GM23338 (cell line): ENCODE measurements at regions not wholly inside any gene's neighbourhood (a gene's known extent, or its start where the extent isn't known, plus 50 kb on each side); places are given as distances from the start of the nearest gene placed in this dataset.
A peak's percentile ranks its signal among the peaks of the same experiment; 100 is the strongest.

Experiments used
- ATAC-seq: fragments of 200-7000 bp; cut with Tn5 transposase; 3 replicates; pipeline ENCODE4 v1.9.1; 2020
- DNase-seq: peaks from one replicate; pipeline ENCODE4 v3.0.0-alpha.2; 2015; ENCODE audit warnings: low spot score
- H2AFZ ChIP-seq: fragments of 200-600 bp; sonication (generic); 2 replicates; pipeline ENCODE4 v1.8.0; 2016; ENCODE audit warnings: antibody characterized with exemption, mild to moderate bottlenecking, moderate library complexity
- H3F3A ChIP-seq: fragments of 200-600 bp; sonication (generic); replicated peaks from 2 replicates; pipeline ENCODE4 v1.8.0; 2017; ENCODE audit warnings: antibody characterized with exemption, mixed run types, low read depth
- H3K27ac ChIP-seq: fragments of 200-600 bp; sonication (generic); 2 replicates; pipeline ENCODE4 v1.6.1; 2016; ENCODE audit warnings: low read depth
- H3K27me3 ChIP-seq: fragments of 200-600 bp; sonication (generic); 2 replicates; pipeline ENCODE4 v1.8.0; 2016; ENCODE audit warnings: mild to moderate bottlenecking, mixed run types, moderate library complexity; ENCODE audit not compliant: insufficient read depth
- H3K36me3 ChIP-seq: fragments of 200-600 bp; sonication (generic); 2 replicates; pipeline ENCODE4 v1.8.0; 2016; ENCODE audit warnings: mild to moderate bottlenecking; ENCODE audit not compliant: insufficient read depth
- H3K4me1 ChIP-seq: fragments of 200-600 bp; sonication (generic); 2 replicates; pipeline ENCODE4 v1.8.0; 2016; ENCODE audit warnings: mild to moderate bottlenecking, moderate library complexity; ENCODE audit not compliant: insufficient read depth
- H3K4me2 ChIP-seq: fragments of 200-600 bp; sonication (generic); 2 replicates; pipeline ENCODE4 v1.7.1; 2017; ENCODE audit warnings: mixed run types
- H3K4me3 ChIP-seq: fragments of 200-600 bp; sonication (generic); 2 replicates; pipeline ENCODE4 v1.6.1; 2016; ENCODE audit warnings: mixed run types
- H3K79me2 ChIP-seq: fragments of 200-600 bp; sonication (generic); replicated peaks from 2 replicates; pipeline ENCODE4 v1.8.0; 2017; ENCODE audit warnings: mild to moderate bottlenecking; ENCODE audit not compliant: insufficient read depth
- H3K9me2 ChIP-seq: fragments of 200-600 bp; sonication (generic); 2 replicates; pipeline ENCODE4 v1.8.0; 2017; ENCODE audit not compliant: insufficient read depth
- H4K20me1 ChIP-seq: fragments of 200-600 bp; sonication (generic); replicated peaks from 2 replicates; pipeline ENCODE4 v1.8.0; 2017; ENCODE audit warnings: mild to moderate bottlenecking; ENCODE audit not compliant: insufficient read depth
- H3K27ac Mint-ChIP-seq: 2 replicates; pipeline ENCODE4 v1.8.0; 2020; ENCODE audit warnings: inconsistent platforms, mild to moderate bottlenecking, moderate library complexity, mixed read lengths
- H3K27me3 Mint-ChIP-seq: 3 replicates; pipeline ENCODE4 v1.8.0; 2022; ENCODE audit warnings: low read depth, mild to moderate bottlenecking, moderate library complexity, mixed read lengths, inconsistent platforms; ENCODE audit not compliant: insufficient read depth, poor library complexity
- H3K36me3 Mint-ChIP-seq: 3 replicates; pipeline ENCODE4 v1.8.0; 2021; ENCODE audit warnings: low read depth, mild to moderate bottlenecking, inconsistent platforms, moderate library complexity, mixed read lengths
- H3K4me1 Mint-ChIP-seq: 3 replicates; pipeline ENCODE4 v1.8.0; 2020; ENCODE audit warnings: mild to moderate bottlenecking, inconsistent platforms, mixed read lengths
- H3K4me3 Mint-ChIP-seq: 3 replicates; pipeline ENCODE4 v1.8.0; 2021; ENCODE audit warnings: moderate library complexity, mild to moderate bottlenecking, inconsistent platforms, mixed read lengths
- H3K9me3 Mint-ChIP-seq: 3 replicates; pipeline ENCODE4 v1.8.0; 2020; ENCODE audit warnings: moderate library complexity, mild to moderate bottlenecking, inconsistent platforms, mixed read lengths
- CREB1 ChIP-seq: fragments of 250-450 bp; sonication (Bioruptor Pico); IDR thresholded peaks from 2 replicates; pipeline ENCODE4 v1.5.0; 2020; ENCODE audit warnings: low read depth, mild to moderate bottlenecking, moderate library complexity
- EZH2phosphoT487 ChIP-seq: fragments of 200-600 bp; sonication (generic); IDR thresholded peaks from one replicate; pipeline ENCODE4 v1.8.1; 2018; ENCODE audit warnings: antibody characterized with exemption; ENCODE audit not compliant: unreplicated experiment
- JUNB ChIP-seq: IDR thresholded peaks from one replicate; pipeline ENCODE4 v1.6.1; 2016; ENCODE audit warnings: antibody characterized with exemption; ENCODE audit not compliant: unreplicated experiment
- POLR2AphosphoS5 ChIP-seq: IDR thresholded peaks from 2 replicates; pipeline ENCODE4 v1.6.1; 2016; ENCODE audit warnings: antibody characterized with exemption, low read depth
- STAT1 ChIP-seq: IDR thresholded peaks from one replicate; pipeline ENCODE4 v1.6.1; 2016; ENCODE audit warnings: antibody characterized with exemption; ENCODE audit not compliant: unreplicated experiment
- TF ChIP-seq, protein P1 (sequence below): fragments of 250-450 bp; sonication (Bioruptor Pico); IDR thresholded peaks from 2 replicates; pipeline ENCODE4 v1.5.0; 2020; ENCODE audit warnings: mild to moderate bottlenecking, moderate library complexity
- TF ChIP-seq, protein P2 (sequence below): IDR thresholded peaks from 2 replicates; pipeline ENCODE4 v1.6.1; 2016; ENCODE audit warnings: antibody characterized with exemption
- TF ChIP-seq, protein P3 (sequence below), 2 experiments: fragments of 200-600 bp in 1 of 2; sonication (generic) in 1 of 2; conservative IDR thresholded peaks; 2 replicates each; pipeline versions ENCODE4 v1.5.1 to v1.6.1; 2016 to 2017; ENCODE audit warnings: antibody characterized with exemption in 2 of 2, low read depth in 2 of 2, mild to moderate bottlenecking in 2 of 2, moderate library complexity in 1 of 2
- TF ChIP-seq, protein P4 (sequence below): IDR thresholded peaks from one replicate; pipeline ENCODE4 v1.6.1; 2018; ENCODE audit warnings: antibody characterized with exemption; ENCODE audit not compliant: unreplicated experiment

DNA sequence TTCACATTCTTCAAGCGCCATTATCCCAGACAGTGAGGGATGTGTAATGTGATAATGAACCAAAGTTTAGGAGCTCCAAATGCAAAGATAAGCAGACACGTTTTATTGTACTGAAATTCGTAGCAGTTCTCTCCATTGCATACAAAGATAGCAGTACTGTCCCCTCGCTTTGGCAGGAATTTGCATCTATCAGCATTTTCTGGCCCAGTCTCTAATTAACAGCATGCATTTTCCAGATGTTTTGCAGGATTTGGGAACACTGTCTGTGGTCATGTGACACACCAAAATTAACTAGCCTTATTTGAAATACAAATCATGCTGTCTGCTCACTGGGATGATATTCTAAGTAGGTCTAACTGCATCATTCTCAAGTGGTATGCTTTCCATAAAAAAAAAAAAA, 235.9 kb upstream of the TRPM3 start:
- H3K27me3 ChIP-seq: no peaks in the 10 kb centered on the region
- H2AFZ ChIP-seq: no peak overlapping the region
- Mint-ChIP-seq H3K36me3 (no peaks in the 10 kb centered on the region), H3K4me3 (no peak overlapping the region), H3K4me1 (peaks cover 39% of the 10 kb centered on the region), H3K27ac (no peak overlapping the region), H3K27me3 (no peaks in the 10 kb centered on the region), H3K9me3 (no peaks in the 10 kb centered on the region)
- no peak overlapping the region for H3K27ac ChIP-seq
- H3K36me3 ChIP-seq: no peaks in the 10 kb centered on the region
- ATAC-seq (no peak), DNase-seq (no peak)
- no peaks in the 10 kb centered on the region for H3K9me2 ChIP-seq
- peak overlapping the region; percentile 31; the same call in 1 of the 2 replicates for H3K4me2 ChIP-seq
- no peaks in the 10 kb centered on the region for H3F3A ChIP-seq
- H3K4me1 ChIP-seq: peaks cover 43% of the 10 kb centered on the region
- no peak for TF ChIP-seq CREB1 (CRISPR knock-in tag)
- H4K20me1 ChIP-seq: no peaks in the 10 kb centered on the region
- no peaks in the 10 kb centered on the region for H3K79me2 ChIP-seq
- no peak overlapping the region for H3K4me3 ChIP-seq

DNA sequence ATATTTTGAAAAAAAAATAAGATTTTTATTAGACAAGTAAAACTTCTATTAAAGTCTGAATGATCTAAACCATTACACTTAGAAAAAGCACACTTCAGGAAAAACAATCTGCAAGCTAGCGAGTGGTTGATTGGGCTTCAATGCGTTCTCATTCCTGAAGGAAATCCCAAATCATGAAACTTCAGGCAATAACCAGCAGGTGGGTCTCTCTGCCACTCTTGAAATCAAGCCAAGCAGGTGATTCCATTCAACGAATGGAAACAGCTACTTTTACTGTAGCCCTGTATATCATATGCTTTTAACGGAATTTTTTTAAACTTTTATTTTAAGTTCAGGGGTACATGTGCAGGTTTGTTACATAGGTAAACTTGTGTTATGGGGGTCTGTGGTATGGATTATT, 234.5 kb upstream of the TRPM3 start:
- H3K9me3 Mint-ChIP-seq: no peaks in the 10 kb centered on the region
- DNase-seq: peak; percentile 80

More for the DNA sequence above, 234.5 kb upstream of the TRPM3 start:
- Histone ChIP-seq H3K4me3 (no peak overlapping the region), H3F3A (no peaks in the 10 kb centered on the region), H3K9me2 (no peaks in the 10 kb centered on the region), H3K27me3 (no peaks in the 10 kb centered on the region), H3K27ac (no peak overlapping the region), H3K36me3 (no peaks in the 10 kb centered on the region), H3K79me2 (no peaks in the 10 kb centered on the region), H3K4me1 (peaks cover 31% of the 10 kb centered on the region), H2AFZ (no peak overlapping the region), H3K4me2 (no peak overlapping the region), H4K20me1 (no peaks in the 10 kb centered on the region)
- TF ChIP-seq, protein P1, sequence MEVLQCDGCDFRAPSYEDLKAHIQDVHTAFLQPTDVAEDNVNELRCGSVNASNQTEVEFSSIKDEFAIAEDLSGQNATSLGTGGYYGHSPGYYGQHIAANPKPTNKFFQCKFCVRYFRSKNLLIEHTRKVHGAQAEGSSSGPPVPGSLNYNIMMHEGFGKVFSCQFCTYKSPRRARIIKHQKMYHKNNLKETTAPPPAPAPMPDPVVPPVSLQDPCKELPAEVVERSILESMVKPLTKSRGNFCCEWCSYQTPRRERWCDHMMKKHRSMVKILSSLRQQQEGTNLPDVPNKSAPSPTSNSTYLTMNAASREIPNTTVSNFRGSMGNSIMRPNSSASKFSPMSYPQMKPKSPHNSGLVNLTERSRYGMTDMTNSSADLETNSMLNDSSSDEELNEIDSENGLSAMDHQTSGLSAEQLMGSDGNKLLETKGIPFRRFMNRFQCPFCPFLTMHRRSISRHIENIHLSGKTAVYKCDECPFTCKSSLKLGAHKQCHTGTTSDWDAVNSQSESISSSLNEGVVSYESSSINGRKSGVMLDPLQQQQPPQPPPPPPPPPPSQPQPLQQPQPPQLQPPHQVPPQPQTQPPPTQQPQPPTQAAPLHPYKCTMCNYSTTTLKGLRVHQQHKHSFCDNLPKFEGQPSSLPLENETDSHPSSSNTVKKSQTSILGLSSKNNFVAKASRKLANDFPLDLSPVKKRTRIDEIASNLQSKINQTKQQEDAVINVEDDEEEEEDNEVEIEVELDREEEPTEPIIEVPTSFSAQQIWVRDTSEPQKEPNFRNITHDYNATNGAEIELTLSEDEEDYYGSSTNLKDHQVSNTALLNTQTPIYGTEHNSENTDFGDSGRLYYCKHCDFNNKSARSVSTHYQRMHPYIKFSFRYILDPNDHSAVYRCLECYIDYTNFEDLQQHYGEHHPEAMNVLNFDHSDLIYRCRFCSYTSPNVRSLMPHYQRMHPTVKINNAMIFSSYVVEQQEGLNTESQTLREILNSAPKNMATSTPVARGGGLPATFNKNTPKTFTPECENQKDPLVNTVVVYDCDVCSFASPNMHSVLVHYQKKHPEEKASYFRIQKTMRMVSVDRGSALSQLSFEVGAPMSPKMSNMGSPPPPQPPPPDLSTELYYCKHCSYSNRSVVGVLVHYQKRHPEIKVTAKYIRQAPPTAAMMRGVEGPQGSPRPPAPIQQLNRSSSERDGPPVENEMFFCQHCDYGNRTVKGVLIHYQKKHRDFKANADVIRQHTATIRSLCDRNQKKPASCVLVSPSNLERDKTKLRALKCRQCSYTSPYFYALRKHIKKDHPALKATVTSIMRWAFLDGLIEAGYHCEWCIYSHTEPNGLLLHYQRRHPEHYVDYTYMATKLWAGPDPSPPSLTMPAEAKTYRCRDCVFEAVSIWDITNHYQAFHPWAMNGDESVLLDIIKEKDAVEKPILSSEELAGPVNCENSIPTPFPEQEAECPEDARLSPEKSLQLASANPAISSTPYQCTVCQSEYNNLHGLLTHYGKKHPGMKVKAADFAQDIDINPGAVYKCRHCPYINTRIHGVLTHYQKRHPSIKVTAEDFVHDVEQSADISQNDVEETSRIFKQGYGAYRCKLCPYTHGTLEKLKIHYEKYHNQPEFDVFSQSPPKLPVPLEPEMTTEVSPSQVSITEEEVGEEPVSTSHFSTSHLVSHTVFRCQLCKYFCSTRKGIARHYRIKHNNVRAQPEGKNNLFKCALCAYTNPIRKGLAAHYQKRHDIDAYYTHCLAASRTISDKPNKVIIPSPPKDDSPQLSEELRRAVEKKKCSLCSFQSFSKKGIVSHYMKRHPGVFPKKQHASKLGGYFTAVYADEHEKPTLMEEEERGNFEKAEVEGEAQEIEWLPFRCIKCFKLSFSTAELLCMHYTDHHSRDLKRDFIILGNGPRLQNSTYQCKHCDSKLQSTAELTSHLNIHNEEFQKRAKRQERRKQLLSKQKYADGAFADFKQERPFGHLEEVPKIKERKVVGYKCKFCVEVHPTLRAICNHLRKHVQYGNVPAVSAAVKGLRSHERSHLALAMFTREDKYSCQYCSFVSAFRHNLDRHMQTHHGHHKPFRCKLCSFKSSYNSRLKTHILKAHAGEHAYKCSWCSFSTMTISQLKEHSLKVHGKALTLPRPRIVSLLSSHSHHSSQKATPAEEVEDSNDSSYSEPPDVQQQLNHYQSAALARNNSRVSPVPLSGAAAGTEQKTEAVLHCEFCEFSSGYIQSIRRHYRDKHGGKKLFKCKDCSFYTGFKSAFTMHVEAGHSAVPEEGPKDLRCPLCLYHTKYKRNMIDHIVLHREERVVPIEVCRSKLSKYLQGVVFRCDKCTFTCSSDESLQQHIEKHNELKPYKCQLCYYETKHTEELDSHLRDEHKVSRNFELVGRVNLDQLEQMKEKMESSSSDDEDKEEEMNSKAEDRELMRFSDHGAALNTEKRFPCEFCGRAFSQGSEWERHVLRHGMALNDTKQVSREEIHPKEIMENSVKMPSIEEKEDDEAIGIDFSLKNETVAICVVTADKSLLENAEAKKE (CRISPR knock-in tag): no peak
- no peak for TF ChIP-seq EZH2phosphoT487
- TF ChIP-seq, protein P2, sequence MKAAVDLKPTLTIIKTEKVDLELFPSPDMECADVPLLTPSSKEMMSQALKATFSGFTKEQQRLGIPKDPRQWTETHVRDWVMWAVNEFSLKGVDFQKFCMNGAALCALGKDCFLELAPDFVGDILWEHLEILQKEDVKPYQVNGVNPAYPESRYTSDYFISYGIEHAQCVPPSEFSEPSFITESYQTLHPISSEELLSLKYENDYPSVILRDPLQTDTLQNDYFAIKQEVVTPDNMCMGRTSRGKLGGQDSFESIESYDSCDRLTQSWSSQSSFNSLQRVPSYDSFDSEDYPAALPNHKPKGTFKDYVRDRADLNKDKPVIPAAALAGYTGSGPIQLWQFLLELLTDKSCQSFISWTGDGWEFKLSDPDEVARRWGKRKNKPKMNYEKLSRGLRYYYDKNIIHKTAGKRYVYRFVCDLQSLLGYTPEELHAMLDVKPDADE: no peak
- TF ChIP-seq, protein P3, sequence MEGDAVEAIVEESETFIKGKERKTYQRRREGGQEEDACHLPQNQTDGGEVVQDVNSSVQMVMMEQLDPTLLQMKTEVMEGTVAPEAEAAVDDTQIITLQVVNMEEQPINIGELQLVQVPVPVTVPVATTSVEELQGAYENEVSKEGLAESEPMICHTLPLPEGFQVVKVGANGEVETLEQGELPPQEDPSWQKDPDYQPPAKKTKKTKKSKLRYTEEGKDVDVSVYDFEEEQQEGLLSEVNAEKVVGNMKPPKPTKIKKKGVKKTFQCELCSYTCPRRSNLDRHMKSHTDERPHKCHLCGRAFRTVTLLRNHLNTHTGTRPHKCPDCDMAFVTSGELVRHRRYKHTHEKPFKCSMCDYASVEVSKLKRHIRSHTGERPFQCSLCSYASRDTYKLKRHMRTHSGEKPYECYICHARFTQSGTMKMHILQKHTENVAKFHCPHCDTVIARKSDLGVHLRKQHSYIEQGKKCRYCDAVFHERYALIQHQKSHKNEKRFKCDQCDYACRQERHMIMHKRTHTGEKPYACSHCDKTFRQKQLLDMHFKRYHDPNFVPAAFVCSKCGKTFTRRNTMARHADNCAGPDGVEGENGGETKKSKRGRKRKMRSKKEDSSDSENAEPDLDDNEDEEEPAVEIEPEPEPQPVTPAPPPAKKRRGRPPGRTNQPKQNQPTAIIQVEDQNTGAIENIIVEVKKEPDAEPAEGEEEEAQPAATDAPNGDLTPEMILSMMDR (conservative IDR thresholded peaks at IDR 0.05; ENCODE audit: low read depth in 2 of 2): peak; percentile 63 to 79
- TF ChIP-seq STAT1: no peak
- TF ChIP-seq CREB1 (CRISPR knock-in tag): no peak
- no peak for TF ChIP-seq JUNB
- TF ChIP-seq POLR2AphosphoS5: no peak
- TF ChIP-seq, protein P4, sequence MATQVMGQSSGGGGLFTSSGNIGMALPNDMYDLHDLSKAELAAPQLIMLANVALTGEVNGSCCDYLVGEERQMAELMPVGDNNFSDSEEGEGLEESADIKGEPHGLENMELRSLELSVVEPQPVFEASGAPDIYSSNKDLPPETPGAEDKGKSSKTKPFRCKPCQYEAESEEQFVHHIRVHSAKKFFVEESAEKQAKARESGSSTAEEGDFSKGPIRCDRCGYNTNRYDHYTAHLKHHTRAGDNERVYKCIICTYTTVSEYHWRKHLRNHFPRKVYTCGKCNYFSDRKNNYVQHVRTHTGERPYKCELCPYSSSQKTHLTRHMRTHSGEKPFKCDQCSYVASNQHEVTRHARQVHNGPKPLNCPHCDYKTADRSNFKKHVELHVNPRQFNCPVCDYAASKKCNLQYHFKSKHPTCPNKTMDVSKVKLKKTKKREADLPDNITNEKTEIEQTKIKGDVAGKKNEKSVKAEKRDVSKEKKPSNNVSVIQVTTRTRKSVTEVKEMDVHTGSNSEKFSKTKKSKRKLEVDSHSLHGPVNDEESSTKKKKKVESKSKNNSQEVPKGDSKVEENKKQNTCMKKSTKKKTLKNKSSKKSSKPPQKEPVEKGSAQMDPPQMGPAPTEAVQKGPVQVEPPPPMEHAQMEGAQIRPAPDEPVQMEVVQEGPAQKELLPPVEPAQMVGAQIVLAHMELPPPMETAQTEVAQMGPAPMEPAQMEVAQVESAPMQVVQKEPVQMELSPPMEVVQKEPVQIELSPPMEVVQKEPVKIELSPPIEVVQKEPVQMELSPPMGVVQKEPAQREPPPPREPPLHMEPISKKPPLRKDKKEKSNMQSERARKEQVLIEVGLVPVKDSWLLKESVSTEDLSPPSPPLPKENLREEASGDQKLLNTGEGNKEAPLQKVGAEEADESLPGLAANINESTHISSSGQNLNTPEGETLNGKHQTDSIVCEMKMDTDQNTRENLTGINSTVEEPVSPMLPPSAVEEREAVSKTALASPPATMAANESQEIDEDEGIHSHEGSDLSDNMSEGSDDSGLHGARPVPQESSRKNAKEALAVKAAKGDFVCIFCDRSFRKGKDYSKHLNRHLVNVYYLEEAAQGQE: no peak
- H3K27me3 Mint-ChIP-seq: no peaks in the 10 kb centered on the region
- peaks cover 27% of the 10 kb centered on the region for H3K4me1 Mint-ChIP-seq
- no peak overlapping the region for H3K4me3 Mint-ChIP-seq
- ATAC-seq: peak; percentile 91
- no peak overlapping the region for H3K27ac Mint-ChIP-seq
- H3K36me3 Mint-ChIP-seq: no peaks in the 10 kb centered on the region
